SIG-M5 treated with dmso at 0.1 percent for 504 hours (cell line): ENCODE measurements at regions not wholly inside any gene's neighbourhood (a gene's known extent, or its start where the extent isn't known, plus 50 kb on each side); places are given as distances from the start of the nearest gene placed in this dataset.

Experiments used
- DNase-seq: peaks from one replicate; lab custom pipeline; 2025; ENCODE audit not compliant: unreplicated experiment; lab: John Stamatoyannopoulos, UW

DNA sequence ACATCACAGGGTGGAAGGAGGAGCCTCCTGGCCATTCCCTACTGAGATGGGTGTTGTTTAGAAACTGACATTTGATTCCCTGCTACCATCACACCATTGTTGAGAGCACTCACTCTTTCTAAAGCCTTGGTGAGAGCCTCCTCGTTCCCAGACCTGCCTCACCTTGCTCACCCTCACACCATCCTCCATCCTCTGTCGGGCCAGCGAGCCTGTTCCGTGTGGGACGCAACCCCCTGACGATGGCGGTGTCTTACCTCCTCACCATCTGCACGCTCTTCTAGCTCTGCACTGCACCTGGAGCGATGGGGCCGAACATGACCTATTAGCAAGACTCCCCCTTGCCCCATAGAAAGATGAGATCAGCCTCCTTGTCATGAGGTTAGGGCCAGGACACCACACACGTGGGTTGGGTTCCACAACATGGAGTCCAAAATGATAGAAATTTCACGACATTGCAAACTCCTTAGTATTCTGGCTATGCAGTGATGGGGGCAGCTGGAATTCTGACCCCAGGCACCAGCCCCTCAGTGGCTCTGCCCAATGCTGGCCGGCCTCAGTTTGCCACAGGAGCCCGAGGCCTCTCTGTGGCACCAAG, 1017.9 kb downstream of the TBC1D22A start:
- no peak for DNase-seq

DNA sequence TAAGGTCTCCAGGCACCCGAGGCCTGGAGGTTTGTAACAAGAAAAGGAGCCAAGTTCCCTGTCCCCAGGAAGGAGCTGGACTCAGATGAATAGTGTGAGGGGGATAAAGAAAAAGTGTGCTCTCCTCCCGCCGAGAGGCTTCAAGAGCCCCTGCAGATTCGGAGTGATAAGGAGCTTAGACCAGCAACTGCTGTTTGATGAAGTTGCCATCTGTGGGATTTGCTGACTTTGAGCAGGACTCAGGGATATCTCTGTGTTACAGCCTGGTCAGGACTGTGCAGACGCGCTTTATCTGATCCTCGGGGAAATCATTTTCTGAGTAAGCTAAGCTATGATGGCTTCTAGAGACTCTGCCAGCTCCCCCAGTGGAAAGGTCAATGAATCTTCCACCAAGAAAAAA, 1017.0 kb downstream of the TBC1D22A start:
- DNase-seq, result no peak

DNA sequence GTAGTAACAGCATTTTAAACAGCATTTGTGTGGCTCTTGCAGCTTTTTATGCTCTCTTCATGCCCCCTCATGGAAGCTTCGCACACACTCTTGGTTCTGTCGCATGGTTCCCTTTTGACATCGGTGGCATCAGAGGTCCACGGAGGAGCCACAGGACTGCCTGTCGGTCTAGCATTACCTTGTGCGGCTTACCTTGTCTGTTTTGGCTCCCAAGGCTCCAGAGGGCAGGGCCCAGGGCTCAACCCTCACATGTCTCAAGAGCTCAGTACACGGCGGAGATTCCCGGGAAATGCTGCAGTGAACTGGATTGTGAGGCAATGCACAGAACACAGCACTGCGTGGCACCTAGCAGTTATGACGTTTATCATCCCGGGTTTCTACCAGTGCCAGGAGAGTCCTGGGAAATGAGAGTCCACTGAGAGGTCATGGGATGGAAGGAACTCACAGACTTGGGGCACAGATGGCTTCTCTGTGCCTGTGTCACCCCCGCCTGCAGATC, 1015.8 kb downstream of the TBC1D22A start:
- DNase-seq, result no peak

DNA sequence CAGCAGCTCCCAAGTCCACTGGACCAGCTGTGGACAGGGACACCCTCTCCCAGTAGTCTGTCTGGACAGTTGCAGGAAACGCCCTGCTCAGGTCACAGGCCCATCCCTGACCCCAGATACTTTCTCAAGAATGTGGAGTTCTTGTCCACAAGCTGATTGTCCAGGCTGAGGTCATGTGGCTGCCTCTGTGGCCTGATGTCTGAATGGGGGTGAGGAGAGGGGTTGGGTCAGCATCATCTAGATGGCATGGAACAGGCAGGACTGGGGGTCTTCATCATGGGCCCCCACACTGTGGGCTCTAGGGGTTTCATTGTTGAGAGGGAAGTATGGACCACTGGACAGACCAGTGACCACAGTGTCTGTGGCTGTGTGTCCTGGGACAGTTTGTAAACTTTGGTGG, 1015.0 kb downstream of the TBC1D22A start:
- no peak for DNase-seq

DNA sequence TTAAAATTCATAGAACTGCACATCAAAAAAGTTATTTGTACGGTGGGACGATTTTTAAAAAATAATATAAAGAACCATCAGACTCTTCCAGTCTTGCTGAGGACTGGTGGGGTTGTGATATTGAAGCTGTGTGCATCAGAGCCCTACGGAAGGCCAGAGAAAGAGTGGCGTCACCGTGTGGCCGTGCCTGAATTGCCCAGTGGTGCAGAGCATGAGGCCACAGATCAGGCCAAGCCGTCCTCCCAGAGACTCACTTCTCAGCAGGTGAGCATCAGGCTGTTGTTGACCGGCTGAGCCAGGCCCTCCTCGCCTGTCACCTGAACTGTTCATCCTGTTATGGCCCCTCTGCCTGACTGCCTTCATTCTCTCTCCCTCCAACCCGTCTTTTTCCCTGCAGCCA, 1013.9 kb downstream of the TBC1D22A start:
- DNase-seq, result no peak

DNA sequence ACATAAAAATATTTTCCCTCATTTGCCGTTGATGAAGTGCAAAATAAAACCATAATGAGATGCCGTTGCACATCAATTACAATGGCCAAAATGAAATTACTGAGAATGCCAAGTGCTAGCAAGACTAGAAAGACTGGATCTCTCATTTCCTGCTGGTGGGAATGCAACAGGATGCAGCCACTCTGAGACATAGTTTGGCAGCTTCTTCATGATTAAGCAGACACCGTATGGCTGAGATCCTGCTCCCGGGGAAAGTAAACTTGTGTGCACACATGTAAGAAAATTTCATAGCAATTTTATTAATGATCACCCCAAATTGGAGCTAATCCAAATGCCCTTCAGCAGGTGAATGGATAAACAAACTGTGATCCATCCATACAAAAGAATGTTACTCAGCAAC, 1013.2 kb downstream of the TBC1D22A start:
- DNase-seq, result no peak

DNA sequence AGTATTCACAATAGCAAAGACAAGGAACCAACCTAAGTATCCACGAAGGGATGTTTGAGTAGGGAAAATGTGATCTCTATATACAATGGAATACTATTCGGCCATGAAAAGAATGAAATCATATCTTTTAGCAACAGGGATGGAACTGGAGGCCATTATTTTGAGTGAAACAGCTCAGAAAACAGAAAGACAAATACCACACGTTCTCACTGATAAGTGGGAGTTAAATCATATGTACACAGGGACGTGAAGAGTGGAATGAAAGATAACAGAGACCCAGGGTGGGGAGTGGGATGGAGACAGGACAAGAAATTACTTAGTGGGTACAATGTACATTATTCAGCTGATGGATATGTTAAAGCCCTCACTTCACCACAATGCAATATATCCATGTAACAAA, 1012.7 kb downstream of the TBC1D22A start:
- no peak for DNase-seq

DNA sequence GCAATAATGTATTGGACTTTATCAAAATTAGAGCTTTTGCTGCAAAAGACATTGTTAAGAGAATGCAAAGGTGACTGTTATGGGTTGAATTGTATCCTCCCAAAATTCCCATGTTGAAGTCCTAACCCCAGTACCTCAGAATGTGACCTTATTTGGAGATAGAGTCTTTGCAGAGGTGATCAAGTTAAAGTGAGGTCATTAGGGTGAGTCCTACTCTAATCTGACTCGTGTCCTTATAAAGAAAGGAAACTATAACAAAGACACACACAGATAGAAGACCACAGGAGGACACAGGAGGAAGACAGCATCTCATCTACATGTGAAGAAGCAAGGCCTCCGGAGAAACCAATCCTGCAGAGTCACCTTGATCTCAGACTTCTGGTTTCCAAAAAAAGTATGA, 1011.2 kb downstream of the TBC1D22A start:
- DNase-seq, result no peak

DNA sequence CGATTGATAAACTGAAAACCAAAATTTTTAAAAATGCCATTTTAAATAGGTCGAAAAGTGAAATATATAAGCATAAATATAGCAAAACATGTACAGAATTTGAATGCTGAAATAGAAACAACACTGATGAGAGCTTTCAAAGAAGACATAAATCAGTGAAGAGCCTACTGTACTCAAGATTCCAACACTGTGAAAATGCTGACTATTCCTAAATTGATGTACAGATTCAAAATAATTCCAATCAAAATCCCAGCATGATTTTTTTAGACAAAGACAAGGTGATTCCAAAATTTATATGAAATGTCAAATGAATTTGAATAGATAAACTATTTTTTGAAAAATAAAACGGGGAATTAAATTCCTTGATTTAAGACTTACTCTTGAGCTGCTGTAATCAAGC, 1010.4 kb downstream of the TBC1D22A start:
- DNase-seq, result no peak

DNA sequence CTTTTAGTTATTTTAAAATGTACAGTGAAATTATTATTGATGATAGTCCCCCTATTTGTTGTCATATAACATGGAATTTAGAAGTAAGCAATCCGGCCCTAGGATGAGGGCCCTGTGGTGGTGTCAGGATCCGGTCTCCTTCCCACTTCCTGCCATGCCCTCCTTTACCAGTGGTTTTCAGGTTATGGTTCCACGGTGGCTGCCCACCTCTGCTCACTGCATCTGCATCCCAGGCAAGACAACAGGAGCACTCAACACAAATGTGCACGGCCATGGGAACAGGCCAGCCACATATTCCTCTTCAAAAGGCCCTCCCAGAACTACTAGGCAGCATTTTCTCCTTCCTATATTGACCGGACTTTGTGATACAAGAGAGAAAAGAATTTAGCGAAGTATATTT, 1007.2 kb downstream of the TBC1D22A start:
- DNase-seq, result no peak

DNA sequence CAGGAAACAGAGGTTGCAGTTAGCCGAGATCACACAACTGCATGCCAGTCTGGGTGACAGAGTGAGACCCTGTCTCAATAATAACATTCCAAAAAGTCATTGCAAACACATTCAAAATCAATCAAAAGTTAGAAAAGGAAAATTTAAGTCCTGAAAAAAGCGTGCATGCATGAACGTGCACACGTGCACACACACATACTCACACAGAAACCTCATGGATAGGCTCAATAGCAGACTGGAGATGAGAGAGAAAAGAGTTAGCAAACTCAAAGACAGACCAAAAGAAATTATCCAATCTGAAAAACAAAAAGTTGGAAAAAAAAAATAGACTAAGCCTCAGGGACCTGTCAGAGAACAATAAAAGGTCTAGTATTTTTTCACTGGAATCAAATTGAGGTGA, 1005.6 kb downstream of the TBC1D22A start:
- no peak for DNase-seq

DNA sequence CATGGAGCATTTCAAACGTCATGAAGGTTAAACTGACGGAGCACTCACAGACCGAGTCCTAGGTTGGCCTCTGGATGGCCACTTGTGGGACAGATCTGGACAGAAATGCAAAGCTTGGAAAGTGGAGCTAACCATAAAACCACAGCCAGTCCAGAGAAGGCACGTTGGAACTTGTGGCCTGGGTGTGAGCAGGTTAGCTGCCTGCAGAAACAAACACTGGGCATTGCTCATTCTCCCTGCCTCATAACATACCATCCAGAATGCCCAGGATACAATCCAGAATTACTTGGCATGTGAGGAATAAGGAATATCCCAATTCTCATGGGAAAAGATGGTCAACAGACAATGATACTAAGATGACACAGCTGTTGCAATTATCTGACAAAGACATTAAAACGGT, 1005.0 kb downstream of the TBC1D22A start:
- DNase-seq, result no peak

DNA sequence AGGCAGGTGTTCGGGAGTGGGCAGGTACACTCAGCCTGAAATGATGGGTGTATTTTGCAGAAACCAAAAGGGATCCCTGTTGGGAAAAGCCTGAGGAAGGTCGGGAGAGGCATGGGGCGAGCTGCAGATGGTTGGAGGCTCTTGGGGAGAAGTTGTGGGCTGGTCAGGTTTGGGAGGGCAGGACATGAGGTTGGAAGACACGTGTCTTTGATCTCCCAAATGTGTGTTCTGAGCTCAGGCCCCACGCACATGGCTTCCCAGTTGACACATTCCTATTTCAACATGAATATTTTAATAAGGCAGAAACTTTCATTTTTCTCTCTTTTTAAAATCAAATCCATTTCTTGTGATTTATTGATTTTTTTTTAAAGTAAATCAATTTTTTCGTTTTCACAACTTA, 1003.3 kb downstream of the TBC1D22A start:
- no peak for DNase-seq

DNA sequence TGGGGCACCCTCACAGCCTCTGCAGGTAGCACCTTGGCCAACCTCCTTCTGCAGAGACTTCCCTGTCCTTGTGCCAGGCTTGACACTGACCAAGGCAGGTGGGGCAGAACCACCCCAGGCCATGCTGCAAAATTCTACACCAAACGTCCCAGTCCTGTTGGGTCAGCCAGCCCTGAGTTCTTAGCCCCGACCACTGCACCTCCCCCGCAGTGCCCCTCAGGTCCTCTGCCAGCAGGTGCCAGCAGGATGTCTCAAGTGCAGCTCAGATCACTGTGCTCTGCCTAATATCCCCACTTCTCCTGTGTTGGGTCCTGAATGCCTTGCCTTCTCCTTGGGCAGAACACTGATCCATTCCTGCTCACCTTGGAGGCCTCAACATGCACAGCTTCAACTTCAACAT, 999.7 kb downstream of the TBC1D22A start:
- DNase-seq, result no peak

DNA sequence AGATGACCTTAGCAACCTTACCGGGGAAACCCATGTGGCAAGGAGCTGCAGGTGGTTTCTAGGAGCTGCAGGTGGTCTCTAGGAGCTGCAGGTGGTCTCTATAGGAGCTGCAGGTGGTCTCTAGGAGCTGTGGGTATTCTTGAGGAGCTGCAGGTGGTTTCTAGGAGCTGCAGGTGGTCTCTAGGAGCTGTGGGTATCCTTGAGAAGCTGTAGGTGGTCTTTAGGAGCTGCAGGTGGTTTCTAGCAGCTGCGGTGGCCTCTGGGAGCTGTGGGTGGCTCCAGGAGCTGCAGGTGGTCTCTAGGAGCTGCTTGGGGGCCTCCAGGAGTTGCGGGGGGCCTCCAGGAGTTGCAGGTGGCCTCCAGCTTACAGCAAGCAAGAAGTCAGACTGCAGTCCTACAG, 997.5 kb downstream of the TBC1D22A start:
- no peak for DNase-seq

DNA sequence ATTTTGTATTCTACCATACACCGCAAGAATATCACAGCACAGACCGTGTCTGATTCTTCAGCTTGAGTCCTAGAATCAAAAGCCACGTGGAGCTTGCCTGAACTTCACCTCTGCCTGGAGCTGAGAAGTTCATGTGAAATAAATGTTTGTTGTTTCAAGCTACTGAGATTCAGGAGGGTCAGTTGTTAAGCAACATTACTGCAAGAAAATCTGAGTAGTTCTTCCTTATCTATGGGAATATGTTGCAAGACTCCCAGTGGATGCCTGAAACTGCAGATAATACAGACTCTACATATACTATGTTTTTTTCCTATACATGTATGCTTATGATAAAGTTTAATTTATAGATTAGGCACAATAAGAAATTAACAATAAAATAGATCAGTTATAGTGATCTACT, 995.3 kb downstream of the TBC1D22A start:
- DNase-seq, result no peak

DNA sequence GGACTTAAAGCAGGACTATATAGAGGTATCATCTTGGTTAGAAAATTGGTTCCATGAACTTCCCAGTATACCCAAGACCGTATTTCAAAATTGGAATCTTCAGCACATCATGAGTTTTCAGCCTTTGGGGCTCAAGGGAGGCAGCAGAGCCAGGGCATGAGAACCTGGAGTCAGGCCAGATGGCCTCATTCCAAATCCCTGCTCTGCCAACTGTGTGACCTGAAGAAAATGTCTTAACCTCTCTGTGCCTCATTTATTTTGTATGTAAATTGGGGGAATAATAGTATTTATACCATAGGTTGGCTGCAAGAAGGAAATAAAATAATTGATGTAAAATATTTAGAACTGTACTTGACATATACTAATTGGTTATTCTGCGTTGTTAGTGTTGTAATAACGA, 987.6 kb downstream of the TBC1D22A start:
- no peak for DNase-seq

DNA sequence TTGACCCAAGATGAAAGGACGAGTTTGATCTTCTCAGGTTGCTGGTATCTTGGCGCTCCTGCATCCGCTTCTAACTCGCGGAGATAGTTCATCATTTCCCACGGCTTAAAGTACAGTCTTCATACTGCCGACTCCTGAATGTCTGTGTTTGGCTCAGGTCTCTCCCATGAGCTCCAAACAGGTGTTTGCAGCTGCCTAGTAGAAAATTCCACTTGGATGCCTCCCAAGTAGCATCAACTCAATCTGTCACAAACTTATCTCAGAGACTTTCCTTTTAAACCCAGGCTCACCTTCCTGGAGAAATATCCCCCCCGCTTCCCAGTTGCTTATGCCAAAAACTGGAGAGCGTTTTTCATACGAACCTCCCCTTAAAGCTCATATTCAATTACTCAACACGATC, 986.5 kb downstream of the TBC1D22A start:
- no peak for DNase-seq

DNA sequence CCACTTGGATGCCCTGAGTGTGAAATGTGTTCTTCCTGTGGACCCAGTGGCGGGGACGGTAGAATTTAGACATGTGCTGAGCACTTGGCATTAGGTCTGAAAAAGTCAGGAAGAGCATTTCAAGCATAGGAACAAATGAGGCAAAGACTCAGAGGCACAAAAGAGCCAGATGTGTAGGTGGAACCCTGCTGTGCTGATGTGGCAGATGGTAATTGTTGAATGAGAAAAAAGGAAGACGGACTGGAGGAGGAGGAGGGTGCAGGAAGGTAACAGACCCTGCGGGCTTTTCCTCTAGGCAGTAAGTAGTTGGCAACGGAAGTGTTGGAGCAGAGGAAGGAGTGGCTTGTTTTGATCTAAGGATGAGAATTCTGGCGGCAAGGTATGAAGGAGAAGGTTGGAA, 985.8 kb downstream of the TBC1D22A start:
- no peak for DNase-seq

DNA sequence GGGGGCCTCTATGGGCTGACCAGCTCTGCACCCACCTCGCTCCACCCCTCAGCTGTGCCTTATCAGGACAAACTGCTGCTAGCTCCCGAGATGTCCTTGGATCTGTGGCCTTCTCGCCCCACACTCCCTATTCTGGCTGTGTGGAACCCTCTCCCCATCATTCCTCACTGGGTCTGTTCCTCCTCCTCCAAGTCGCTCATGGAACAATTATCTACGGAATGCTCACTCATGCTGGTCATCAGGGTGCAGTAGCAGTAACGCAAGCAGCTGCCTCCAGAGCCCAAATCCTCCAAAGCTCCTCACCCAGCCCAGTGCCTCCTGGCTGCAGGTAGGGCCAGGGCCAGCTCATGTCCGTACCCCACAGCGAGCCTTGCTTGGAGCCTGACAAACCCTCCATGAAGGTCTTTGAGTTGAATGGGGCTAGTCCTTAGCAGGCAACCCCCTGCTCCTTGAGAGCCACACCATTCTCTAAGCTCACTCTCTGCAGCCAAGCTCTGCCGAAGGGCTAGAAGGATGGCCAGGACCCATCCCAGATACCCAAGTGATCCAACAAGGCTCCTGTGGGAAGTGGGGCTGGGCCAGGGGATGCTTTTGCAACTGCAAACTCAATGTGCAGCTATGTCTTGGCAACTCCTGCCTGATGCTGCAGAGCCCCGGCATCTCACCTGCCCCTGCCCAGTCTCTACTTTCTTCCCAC, 977.8 kb downstream of the TBC1D22A start:
- DNase-seq, result no peak

DNA sequence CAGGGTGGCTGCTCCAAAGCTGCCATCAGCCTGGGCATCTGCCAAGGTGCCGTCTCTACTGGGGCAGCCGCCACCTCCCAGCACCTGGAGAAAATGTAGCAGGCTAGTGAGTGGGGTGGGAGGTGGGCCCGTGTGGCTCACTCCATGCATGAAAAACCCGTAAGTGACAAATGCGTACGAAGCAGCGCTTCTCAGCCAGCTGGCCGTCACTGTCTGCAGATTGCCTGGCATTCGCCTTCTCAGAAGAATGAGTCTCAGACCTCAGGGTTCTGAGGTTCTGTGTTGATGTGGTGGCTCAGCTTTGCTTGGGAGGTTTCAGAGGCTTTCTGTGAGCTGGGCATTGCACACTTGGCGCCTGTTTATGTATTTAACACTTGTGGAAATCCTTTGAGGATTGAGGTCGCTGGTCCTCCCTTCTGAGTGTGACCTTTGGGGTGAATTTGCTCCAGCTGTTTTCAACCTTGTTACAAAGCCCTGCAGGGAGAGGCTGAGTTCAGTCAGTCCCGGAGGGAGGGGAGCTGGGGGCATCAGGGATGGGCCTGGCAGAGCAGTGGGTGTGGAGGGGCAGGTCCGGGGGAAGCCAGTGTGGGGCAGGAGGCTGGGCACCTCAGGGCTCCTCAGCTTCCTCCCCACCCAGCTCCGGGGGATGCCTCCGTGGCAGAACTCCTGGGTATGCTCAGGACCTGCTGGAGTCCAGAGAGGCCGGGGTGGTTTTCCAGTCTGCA, 977.0 kb downstream of the TBC1D22A start:
- DNase-seq, result no peak

DNA sequence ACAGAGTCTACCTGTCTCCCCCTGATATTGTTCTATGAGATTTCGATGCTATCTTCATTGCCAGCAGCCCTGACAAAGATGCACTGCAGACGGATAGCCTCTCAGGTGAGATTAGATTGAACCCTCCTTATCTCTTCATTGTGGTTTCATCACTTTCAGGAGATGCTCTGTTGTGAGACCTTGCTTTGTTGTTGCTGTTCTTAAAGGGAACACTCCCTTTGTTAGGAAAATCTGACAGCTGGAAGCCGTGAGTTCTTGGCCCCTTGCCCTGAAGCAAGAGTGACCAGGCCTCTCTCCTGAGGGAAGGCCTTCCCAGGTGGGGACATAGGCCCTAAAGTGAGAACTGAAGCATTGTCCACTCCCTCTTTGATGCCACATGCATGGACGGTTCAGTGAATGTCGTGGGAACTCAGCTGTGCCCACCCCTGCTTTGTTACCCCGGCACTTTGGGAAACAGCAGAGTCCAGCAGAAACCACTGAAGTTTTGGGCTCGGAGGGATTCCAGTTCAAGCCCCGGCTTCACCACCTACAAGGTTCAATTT, 976.1 kb downstream of the TBC1D22A start:
- DNase-seq, result no peak
